ENCODE measurements at regions not wholly inside any gene's neighbourhood (a gene's known extent, or its start where the extent isn't known, plus 50 kb on each side); places are given as distances from the start of the nearest gene placed in this dataset.

DNA sequence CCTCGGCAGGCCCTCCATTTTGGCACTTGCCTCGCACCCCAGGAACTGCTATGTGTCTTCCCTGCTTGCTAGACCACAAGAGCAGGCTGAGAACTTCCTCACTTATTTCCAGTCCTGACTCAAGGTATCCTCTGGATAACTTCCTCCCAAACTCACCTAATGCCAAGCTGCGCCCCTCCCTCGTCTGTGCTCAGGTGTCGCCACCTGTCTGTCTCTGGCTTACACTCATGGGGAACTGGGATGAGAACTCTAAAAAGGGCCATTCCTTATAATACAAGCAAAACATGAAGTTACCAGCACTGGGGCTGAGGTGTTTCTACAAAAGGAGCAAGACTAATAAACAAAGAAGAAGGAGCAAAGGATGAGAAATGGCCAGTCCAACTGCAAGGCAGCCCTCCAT lies 191.5 kb upstream of the RMP24 start:
- TF ChIP-seq, protein P1, sequence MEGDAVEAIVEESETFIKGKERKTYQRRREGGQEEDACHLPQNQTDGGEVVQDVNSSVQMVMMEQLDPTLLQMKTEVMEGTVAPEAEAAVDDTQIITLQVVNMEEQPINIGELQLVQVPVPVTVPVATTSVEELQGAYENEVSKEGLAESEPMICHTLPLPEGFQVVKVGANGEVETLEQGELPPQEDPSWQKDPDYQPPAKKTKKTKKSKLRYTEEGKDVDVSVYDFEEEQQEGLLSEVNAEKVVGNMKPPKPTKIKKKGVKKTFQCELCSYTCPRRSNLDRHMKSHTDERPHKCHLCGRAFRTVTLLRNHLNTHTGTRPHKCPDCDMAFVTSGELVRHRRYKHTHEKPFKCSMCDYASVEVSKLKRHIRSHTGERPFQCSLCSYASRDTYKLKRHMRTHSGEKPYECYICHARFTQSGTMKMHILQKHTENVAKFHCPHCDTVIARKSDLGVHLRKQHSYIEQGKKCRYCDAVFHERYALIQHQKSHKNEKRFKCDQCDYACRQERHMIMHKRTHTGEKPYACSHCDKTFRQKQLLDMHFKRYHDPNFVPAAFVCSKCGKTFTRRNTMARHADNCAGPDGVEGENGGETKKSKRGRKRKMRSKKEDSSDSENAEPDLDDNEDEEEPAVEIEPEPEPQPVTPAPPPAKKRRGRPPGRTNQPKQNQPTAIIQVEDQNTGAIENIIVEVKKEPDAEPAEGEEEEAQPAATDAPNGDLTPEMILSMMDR (IDR thresholded peaks at IDR 0.05; ENCODE audit: borderline replicate concordance, control extremely low read depth, extremely low read depth, insufficient read depth, missing control alignments): no peak
- in situ Hi-C loops (cut with MboI; ENCODE audit: low sequenced_read_pairs, unreplicated experiment): no loop called here
- no peak for DNase-seq (ENCODE audit: low spot score)

DNA sequence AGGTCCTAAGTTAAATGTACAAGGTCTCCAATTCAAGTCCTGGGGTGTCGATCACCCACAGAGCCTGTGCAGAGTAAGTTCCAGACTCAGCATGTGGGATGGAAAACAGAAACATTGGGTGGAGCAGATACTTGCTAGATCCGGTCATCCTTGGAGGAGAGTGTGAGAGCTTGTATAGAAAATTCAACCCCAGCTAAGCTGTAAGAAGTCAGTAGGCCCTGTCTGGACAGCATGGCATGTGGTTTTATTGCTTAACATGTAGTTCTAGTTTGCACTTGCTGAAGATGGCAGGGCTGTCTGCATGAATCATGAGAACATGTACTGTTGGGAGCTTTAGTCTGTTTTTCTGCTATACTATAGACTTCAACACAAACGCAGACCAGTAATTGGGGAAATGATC lies 189.6 kb upstream of the RMP24 start:
- in situ Hi-C loops (cut with MboI; ENCODE audit: low sequenced_read_pairs, unreplicated experiment): no loop called here
- DNase-seq (ENCODE audit: low spot score): no peak
- TF ChIP-seq, protein P1 (IDR thresholded peaks at IDR 0.05; ENCODE audit: borderline replicate concordance, control extremely low read depth, extremely low read depth, insufficient read depth, missing control alignments): no peak

DNA sequence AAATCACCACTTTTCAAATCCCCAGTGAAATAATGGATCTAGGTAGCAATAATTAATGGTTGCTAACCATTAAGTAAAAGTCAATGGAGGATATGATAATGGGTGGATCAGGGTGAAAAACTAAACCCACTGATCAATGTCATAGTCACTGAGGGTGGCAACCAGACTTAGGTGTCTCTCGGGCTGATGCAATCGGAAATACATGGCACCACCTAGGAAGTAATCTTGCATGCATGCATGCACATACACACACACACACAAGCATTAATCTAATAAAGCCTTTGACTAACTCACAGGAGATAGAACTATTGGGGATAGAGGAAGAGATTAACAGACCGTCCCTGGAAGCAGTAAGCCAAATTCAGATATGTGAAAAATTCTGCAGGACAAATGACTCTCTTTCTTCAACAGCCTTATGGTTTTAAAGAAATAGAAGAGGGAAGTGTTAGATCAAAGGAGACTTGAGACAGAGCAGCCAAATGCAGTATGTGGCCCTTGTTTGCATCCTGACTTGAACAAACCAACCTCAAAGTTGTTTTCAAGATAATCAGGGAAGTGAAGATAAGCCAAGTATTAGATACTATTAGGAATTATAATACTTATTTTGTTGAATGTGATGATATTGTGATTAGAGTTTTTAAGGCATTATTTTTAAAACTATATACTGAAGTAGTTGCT lies 186.0 kb upstream of the RMP24 start:
- TF ChIP-seq, protein P1 (IDR thresholded peaks at IDR 0.05; ENCODE audit: borderline replicate concordance, control extremely low read depth, extremely low read depth, insufficient read depth, missing control alignments): no peak
- in situ Hi-C loops (cut with MboI; ENCODE audit: low sequenced_read_pairs, unreplicated experiment): no loop called here
- DNase-seq (ENCODE audit: low spot score): no peak

DNA sequence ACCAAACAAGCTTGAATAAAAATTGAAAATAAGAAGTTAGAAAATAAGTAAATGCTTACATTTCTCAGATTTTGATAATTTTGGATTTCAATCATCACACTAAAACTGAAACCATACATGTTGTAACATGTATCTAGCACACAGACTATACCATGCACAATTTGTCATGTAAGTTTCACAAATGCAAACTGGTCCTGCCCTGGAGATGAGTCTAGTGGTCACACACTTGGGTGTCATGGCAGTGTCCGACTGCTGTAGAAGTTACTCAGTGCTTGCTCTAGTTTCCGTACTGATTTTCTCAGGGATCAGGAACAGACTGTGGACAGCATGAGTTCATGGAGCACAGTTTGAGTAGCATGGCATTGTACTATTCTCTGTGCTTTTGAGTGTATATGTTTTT lies 182.9 kb upstream of the RMP24 start:
- TF ChIP-seq, protein P1 (IDR thresholded peaks at IDR 0.05; ENCODE audit: borderline replicate concordance, control extremely low read depth, extremely low read depth, insufficient read depth, missing control alignments): no peak
- in situ Hi-C loops (cut with MboI; ENCODE audit: low sequenced_read_pairs, unreplicated experiment): no loop called here
- no peak for DNase-seq (ENCODE audit: low spot score)

DNA sequence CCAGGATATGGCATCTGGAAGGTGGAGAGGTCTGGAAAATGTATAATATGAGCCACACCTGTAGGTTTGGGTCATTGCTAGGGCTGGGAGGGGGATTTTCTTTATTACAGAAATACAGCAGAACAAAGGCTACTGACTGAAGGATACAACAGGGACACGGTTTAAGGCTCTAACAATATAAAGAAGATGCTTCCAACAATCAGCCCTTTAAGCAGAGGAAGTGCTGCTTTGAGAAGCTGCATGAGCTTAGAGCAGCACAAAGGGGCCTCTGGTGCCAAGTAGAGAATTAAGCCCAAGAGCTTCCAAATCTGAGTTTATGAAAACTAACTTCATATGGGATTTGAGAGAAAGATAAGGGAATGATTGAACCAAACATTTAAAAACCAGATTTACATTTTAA lies 174.5 kb upstream of the RMP24 start:
- no peak for DNase-seq (ENCODE audit: low spot score)
- in situ Hi-C loops (cut with MboI; ENCODE audit: low sequenced_read_pairs, unreplicated experiment): no loop called here
- TF ChIP-seq, protein P1 (IDR thresholded peaks at IDR 0.05; ENCODE audit: borderline replicate concordance, control extremely low read depth, extremely low read depth, insufficient read depth, missing control alignments): no peak

DNA sequence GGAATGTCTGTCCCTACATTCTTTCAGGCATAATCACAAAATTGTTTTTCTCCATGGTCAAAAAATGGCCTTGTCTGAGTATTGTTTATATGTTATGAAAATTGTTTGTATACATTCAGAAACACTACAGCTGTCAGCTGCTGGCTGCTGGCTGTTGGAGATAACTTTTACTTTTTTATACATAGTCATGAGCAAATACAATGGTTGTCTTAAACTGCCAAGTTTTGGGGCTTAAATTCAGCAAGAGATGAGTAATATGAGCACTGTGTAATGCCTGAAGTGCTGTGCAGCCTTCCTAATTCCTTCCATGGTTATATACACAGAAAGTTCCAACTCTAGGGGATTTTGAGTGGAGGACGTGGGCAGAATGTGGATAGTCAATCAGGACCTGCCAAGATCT lies 168.9 kb upstream of the RMP24 start:
- in situ Hi-C loops (cut with MboI; ENCODE audit: low sequenced_read_pairs, unreplicated experiment): no loop called here
- no peak for DNase-seq (ENCODE audit: low spot score)
- TF ChIP-seq, protein P1 (IDR thresholded peaks at IDR 0.05; ENCODE audit: borderline replicate concordance, control extremely low read depth, extremely low read depth, insufficient read depth, missing control alignments): no peak

Measured in GM13976 (cell line).